Heart right ventricle (tissue), 16 donors: ENCODE measurements at regions not wholly inside any gene's neighbourhood (a gene's known extent, or its start where the extent isn't known, plus 50 kb on each side); places are given as distances from the start of the nearest gene placed in this dataset.
"Not testable (repeated sequence)": the region's sequence is repeated elsewhere in the genome, so short reads cannot be mapped to it uniquely, and the experiment has no call there.

Source experiments
- ATAC-seq, 8 donors: fragments of 200-7000 bp; cut with Tn5 transposase; one replicate each; pipeline ENCODE4 v1.9.1; 2020; ENCODE audit warnings: mild to moderate bottlenecking in 8 of 8, moderate library complexity in 8 of 8, moderate number of reproducible peaks in 1 of 8
- DNase-seq, 2 donors: peaks; one replicate each; pipeline ENCODE4 v3.0.0-alpha.2; 2020
- H3K27ac ChIP-seq, 10 donors: fragments of 200-600 bp; sonication (generic) in 2 of 10; one replicate each; pipeline versions ENCODE4 v1.5.0 to v1.8.0; 2020 to 2022; ENCODE audit warnings: mild to moderate bottlenecking in 3 of 10
- H3K27me3 ChIP-seq, 7 donors: fragments of 200-600 bp; one replicate each; pipeline ENCODE4 v1.8.0; 2021 to 2022; ENCODE audit warnings: mild to moderate bottlenecking in 2 of 7
- H3K36me3 ChIP-seq, 9 donors: fragments of 200-600 bp; sonication (generic) in 1 of 9; one replicate each; pipeline versions ENCODE4 v1.5.0 to v1.8.0; 2020 to 2022; ENCODE audit warnings: mild to moderate bottlenecking in 2 of 9
- H3K4me1 ChIP-seq, 9 donors: fragments of 200-600 bp; sonication (generic) in 1 of 9; one replicate each; pipeline versions ENCODE4 v1.5.0 to v1.8.0; 2020 to 2022; ENCODE audit warnings: mild to moderate bottlenecking in 4 of 9
- H3K4me3 ChIP-seq, 10 donors: fragments of 200-600 bp; sonication (generic) in 2 of 10; one replicate each; pipeline versions ENCODE4 v1.5.0 to v1.8.0; 2020 to 2022; ENCODE audit warnings: mild to moderate bottlenecking in 7 of 10, moderate library complexity in 2 of 10
- H3K9me3 ChIP-seq, 11 donors: fragments of 200-600 bp in 10 of 11; sonication (generic) in 2 of 11; one replicate each; pipeline versions ENCODE4 v1.5.0 to v1.8.0; 2013 to 2022; ENCODE audit warnings: mild to moderate bottlenecking in 2 of 11, control low read depth in 1 of 11, moderate library complexity in 1 of 11
- WGBS, 2 donors: extraction: QIAGEN DNeasy Blood & Tissue Kit; methylation state at CpG; one replicate each; pipeline ENCODE4 v1.1.7; 2013; ENCODE audit warnings: inconsistent platforms in 1 of 2; 5-methylcytosine and 5-hydroxymethylcytosine counted together
- intact Hi-C, 10 donors: fragments of 100-400 bp; cut with DNase I; formaldehyde crosslinking; loops; one replicate each; pipeline versions ENCODE4 v1.11.1 to v1.14.2; 2022
- TF ChIP-seq, protein P1 (sequence below), 9 donors: fragments of 200-600 bp; sonication (generic) in 2 of 9; IDR thresholded peaks; one replicate each; pipeline versions ENCODE4 v1.5.0 to v1.8.0; 2021 to 2022; ENCODE audit warnings: antibody characterized with exemption in 9 of 9, mild to moderate bottlenecking in 5 of 9, moderate library complexity in 1 of 9
- donor health status: Arrhythmogenic right ventricular cardiomyopathy.
- donor health status: ischemic (EF 13 %, LVEDD 7.1; RV severe dilation, severe dysfunction).
- donor health status: healthy with polysubstance abuse.
- donor health status: DM: no; HTN: yes; CAD: no.
- donor health status: DM: no; HTN: no; CAD: no.
- donor health status: ischemic (EF 25% LVEDD 6.9; RV normal size, moderate dysfunction).
- donor health status: ischemic (EF 25% LVEDD 5.7; RV mildly dilated, moderate dysfunction).
- donor health status: healthy.
- donor health status: DM: yes; HTN: yes; CAD: no.
- donor health status: Ischemic cardiomyopathy.
- donor health status: ischemic (EF 35%, LVEDD 5.7; RV mildly dilated, moderate dysfunction).
- donor health status: nonischemic (EF 11% LVEDD 7.7; RV severe dilation, severe dysfunction).
- donor health status: DM: yes; HTN: yes; CAD: no.
- donor health status: PGD.
- donor health status: ischemic (EF 29% LVEDD 5.4; RV normal size, mild dysfunction).
- donor health status: nonischemic (EF 23%, LVEDD 6.1; RV moderate dilation, normal function).

GRCh38 chr1:20410503-20410902, 75.5 kb downstream of the CAMK2N1 start:
- H3K27me3 ChIP-seq = peaks cover 0 to 13% (median 5%) of the 10 kb centered on the region in 7 donors
- ATAC-seq = no peak
- no peak for DNase-seq
- H3K4me3 ChIP-seq = no peak overlapping the region
- intact Hi-C loops = no loop called here
- no peak overlapping the region for H3K27ac ChIP-seq
- peaks cover 0 to 10% (median 0%) of the 10 kb centered on the region in 9 donors for H3K4me1 ChIP-seq
- WGBS, 2 donors = 96 to 100% methylated on average over 1 of the region's 1 CpG
- H3K36me3 ChIP-seq = no peaks in the 10 kb centered on the region
- no peaks in the 10 kb centered on the region for H3K9me3 ChIP-seq
- TF ChIP-seq, protein P1, sequence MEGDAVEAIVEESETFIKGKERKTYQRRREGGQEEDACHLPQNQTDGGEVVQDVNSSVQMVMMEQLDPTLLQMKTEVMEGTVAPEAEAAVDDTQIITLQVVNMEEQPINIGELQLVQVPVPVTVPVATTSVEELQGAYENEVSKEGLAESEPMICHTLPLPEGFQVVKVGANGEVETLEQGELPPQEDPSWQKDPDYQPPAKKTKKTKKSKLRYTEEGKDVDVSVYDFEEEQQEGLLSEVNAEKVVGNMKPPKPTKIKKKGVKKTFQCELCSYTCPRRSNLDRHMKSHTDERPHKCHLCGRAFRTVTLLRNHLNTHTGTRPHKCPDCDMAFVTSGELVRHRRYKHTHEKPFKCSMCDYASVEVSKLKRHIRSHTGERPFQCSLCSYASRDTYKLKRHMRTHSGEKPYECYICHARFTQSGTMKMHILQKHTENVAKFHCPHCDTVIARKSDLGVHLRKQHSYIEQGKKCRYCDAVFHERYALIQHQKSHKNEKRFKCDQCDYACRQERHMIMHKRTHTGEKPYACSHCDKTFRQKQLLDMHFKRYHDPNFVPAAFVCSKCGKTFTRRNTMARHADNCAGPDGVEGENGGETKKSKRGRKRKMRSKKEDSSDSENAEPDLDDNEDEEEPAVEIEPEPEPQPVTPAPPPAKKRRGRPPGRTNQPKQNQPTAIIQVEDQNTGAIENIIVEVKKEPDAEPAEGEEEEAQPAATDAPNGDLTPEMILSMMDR (IDR thresholded peaks at IDR 0.05) = no peak

DNA sequence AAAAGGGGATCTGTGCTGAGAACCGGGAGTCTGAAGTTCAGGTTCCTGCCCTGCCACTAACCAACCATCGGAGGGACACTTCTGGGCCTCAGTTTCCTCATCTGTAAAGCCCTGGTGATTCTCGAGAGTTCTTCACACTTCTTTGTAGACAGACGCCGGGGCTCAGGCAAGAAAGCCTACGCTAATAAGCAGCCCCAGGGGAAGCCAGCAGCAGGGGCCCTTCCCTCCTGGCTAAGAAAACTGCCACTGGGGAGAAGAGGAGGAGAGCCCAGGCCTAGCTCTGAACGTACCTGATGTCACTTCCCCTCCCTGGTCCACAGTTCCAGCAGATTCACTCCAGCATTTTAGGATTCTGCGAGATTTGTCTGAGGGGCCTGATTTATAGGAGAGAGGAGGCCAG, 76.0 kb downstream of the CAMK2N1 start:
- no peak overlapping the region for H3K4me3 ChIP-seq
- peaks cover 0 to 10% (median 0%) of the 10 kb centered on the region in 9 donors for H3K4me1 ChIP-seq
- H3K27me3 ChIP-seq = peaks cover 0 to 18% (median 10%) of the 10 kb centered on the region in 7 donors
- no peak overlapping the region for H3K27ac ChIP-seq
- no peak for DNase-seq
- WGBS, 2 donors = 59% methylated on average over 8 of the region's 8 CpGs
- H3K36me3 ChIP-seq = no peaks in the 10 kb centered on the region
- intact Hi-C loops = no loop called here
- TF ChIP-seq, protein P1 (IDR thresholded peaks at IDR 0.05) = no peak
- ATAC-seq = no peak
- no peaks in the 10 kb centered on the region for H3K9me3 ChIP-seq

GRCh38 chr1:20409012-20409411, 77.0 kb downstream of the CAMK2N1 start:
- Histone ChIP-seq H3K4me3 (no peak overlapping the region), H3K27me3 (peaks cover 0 to 27% (median 18%) of the 10 kb centered on the region in 7 donors), H3K9me3 (no peaks in the 10 kb centered on the region), H3K4me1 (peaks cover 0 to 10% (median 0%) of the 10 kb centered on the region in 9 donors), H3K27ac (no peak overlapping the region), H3K36me3 (no peaks in the 10 kb centered on the region)
- TF ChIP-seq, protein P1 (IDR thresholded peaks at IDR 0.05) = no peak
- ATAC-seq (no peak), DNase-seq (no peak)
- 89% methylated on average over 3 of the region's 3 CpGs for WGBS, 2 donors
- intact Hi-C loops = no loop called here

DNA sequence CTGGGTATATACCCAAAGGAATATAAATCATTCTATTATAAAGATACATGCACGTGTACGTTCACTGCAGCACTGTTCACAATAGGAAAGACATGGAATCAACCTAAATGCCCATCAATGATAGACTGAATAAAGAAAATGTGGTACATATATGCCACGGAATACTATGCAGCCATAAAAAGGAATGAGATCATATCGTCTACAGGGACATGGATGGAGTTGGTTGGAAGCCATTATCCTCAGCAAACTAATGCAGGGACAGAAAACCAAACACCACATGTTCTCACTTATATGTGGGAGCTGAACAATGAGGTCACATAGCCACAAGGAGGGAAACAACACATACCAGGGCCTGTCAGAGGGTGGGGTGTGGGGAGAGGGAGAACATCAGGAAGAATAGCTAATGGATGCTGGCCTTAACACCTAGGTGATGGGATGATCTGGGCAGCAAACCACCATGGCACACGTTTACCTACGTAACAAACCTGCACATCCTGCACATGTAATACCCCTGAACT, 77.8 kb downstream of the CAMK2N1 start:
- ATAC-seq, intact Hi-C loops, DNase-seq, H3K9me3 ChIP-seq, H3K27ac ChIP-seq, H3K4me1 ChIP-seq, H3K36me3 ChIP-seq, H3K4me3 ChIP-seq: not testable (repeated sequence)
- WGBS, 2 donors = 73 to 93% methylated on average over 6 of the region's 6 CpGs
- H3K27me3 ChIP-seq = peaks cover 0 to 36% (median 26%) of the 10 kb centered on the region in 7 donors

- peak in 1 of 2 donors; percentile 19 for DNase-seq
- H3K9me3 ChIP-seq = no peaks in the 10 kb centered on the region
- TF ChIP-seq, protein P1 (IDR thresholded peaks at IDR 0.05) = no peak
- peaks cover 0 to 57% (median 45%) of the 10 kb centered on the region in 7 donors for H3K27me3 ChIP-seq
- peaks cover 0 to 9% (median 0%) of the 10 kb centered on the region in 9 donors for H3K4me1 ChIP-seq
- no peaks in the 10 kb centered on the region for H3K36me3 ChIP-seq
- H3K4me3 ChIP-seq = no peak overlapping the region
- H3K27ac ChIP-seq = peak overlapping the region in 3 of 10 donors; percentile 2 to 13 (median 9)
- 15 to 21% methylated on average over 11 of the region's 11 CpGs for WGBS, 2 donors
- peak in 1 of 8 donors; percentile 68 for ATAC-seq
- intact Hi-C loops = no loop called here
Observed at GRCh38 chr1:20405893-20406604, 80.0 kb downstream of the CAMK2N1 start.
